B cell (primary cell): ENCODE measurements at regions not wholly inside any gene's neighbourhood (a gene's known extent, or its start where the extent isn't known, plus 50 kb on each side); places are given as distances from the start of the nearest gene placed in this dataset.
"Not testable (repeated sequence)": the region's sequence is repeated elsewhere in the genome, so short reads cannot be mapped to it uniquely, and the experiment has no call there.

Experiments
- ATAC-seq: fragments of 200-7000 bp; cut with Tn5 transposase; one replicate; pipeline ENCODE4 v1.10.0; 2021; ENCODE audit warnings: low read depth, mild to moderate bottlenecking, moderate number of reproducible peaks, moderate library complexity
- CTCF ChIA-PET: fragments of 350-600 bp; sonication (Branson Sonifier 250); formaldehyde crosslinking; loops from one replicate; lab custom pipeline; 2021; ENCODE audit warnings: antibody characterized with exemption, inconsistent platforms; lab: Charles Lee
- POLR2A ChIA-PET: fragments of 350-600 bp; sonication (Branson Sonifier 250); formaldehyde crosslinking; loops from one replicate; lab custom pipeline; 2021; ENCODE audit warnings: antibody characterized with exemption; lab: Charles Lee
- DNase-seq: peaks from one replicate; pipeline ENCODE4 v3.0.0; 2013
- H2AFZ ChIP-seq: 2 replicates; pipeline ENCODE4 v1.6.1; 2012; ENCODE audit warnings: mild to moderate bottlenecking, low read depth, low read length; ENCODE audit not compliant: insufficient read depth, poor library complexity, severe bottlenecking
- H3K27ac ChIP-seq, 2 donors: 1 replicate in 1 of 2; 2 replicates in 1 of 2; pipeline ENCODE4 v1.5.1; 2012 to 2013; ENCODE audit warnings: low read length in 2 of 2, mild to moderate bottlenecking in 2 of 2, moderate library complexity in 1 of 2
- H3K27me3 ChIP-seq, 4 experiments: fragments of 200-600 bp in 1 of 4; sonication (generic) in 1 of 4; replicated peaks in 1 of 4; 1 replicate in 2 of 4; 2 replicates in 2 of 4; pipeline versions ENCODE4 v1.6.1 to v1.7.0; 2013 to 2016; ENCODE audit warnings: low read length in 3 of 4, mild to moderate bottlenecking in 2 of 4, mixed read lengths in 1 of 4, moderate library complexity in 1 of 4; ENCODE audit not compliant: insufficient read depth in 4 of 4, control insufficient read depth in 3 of 4; ENCODE audit errors: control extremely low read depth in 1 of 4
- H3K36me3 ChIP-seq, 2 experiments: replicated peaks in 1 of 2; 1 replicate in 1 of 2; 2 replicates in 1 of 2; pipeline versions ENCODE4 v1.6.1 to v1.7.1; 2013; ENCODE audit warnings: low read length in 1 of 2; ENCODE audit not compliant: insufficient read depth in 2 of 2, control insufficient read depth in 1 of 2; ENCODE audit errors: control extremely low read depth in 1 of 2, extremely low read depth in 1 of 2
- H3K4me1 ChIP-seq, 2 donors: fragments of 200-600 bp in 1 of 2; sonication (generic) in 1 of 2; 1 replicate in 1 of 2; 2 replicates in 1 of 2; pipeline versions ENCODE4 v1.5.1 to v1.6.1; 2013 to 2017; ENCODE audit warnings: low read length in 2 of 2; ENCODE audit not compliant: control insufficient read depth in 2 of 2, insufficient read depth in 2 of 2
- H3K4me2 ChIP-seq: replicated peaks from 2 replicates; pipeline ENCODE3; 2012; ENCODE audit warnings: mild to moderate bottlenecking, low read depth, low read length; ENCODE audit not compliant: poor library complexity, severe bottlenecking
- H3K4me3 ChIP-seq, 5 experiments: fragments of 200-600 bp in 1 of 5; sonication (generic) in 1 of 5; 1 replicate in 3 of 5; 2 replicates in 2 of 5; pipeline versions ENCODE4 v1.5.1 to v1.7.0; 2011 to 2016; ENCODE audit warnings: low read length in 4 of 5, mild to moderate bottlenecking in 4 of 5, low read depth in 2 of 5, control low read depth in 1 of 5, moderate library complexity in 1 of 5; ENCODE audit not compliant: insufficient read depth in 1 of 5; ENCODE audit errors: control extremely low read depth in 1 of 5, extremely low read depth in 1 of 5
- H3K79me2 ChIP-seq: fragments of 200-600 bp; sonication (generic); one replicate; pipeline ENCODE4 v1.6.0; 2016; ENCODE audit warnings: low read length; ENCODE audit not compliant: control insufficient read depth, insufficient read depth
- H3K9ac ChIP-seq: fragments of 200-600 bp; sonication (generic); 2 replicates; pipeline ENCODE4 v1.6.1; 2017; ENCODE audit warnings: mild to moderate bottlenecking, low read length, moderate library complexity
- H3K9me3 ChIP-seq, 3 donors: one replicate each; pipeline versions ENCODE4 v1.6.1 to v1.7.1; 2013; ENCODE audit warnings: low read length in 2 of 3; ENCODE audit not compliant: control insufficient read depth in 2 of 3, insufficient read depth in 1 of 3; ENCODE audit errors: control extremely low read depth in 1 of 3
- H4K20me1 ChIP-seq: 2 replicates; pipeline ENCODE4 v1.6.0; 2012; ENCODE audit warnings: mild to moderate bottlenecking, low read length; ENCODE audit not compliant: insufficient read depth, control insufficient read depth, poor library complexity, severe bottlenecking
- H3K27ac Mint-ChIP-seq: one replicate; pipeline ENCODE4 v1.8.0; 2021; ENCODE audit warnings: mixed read lengths
- H3K27me3 Mint-ChIP-seq: one replicate; pipeline ENCODE4 v1.8.0; 2021; ENCODE audit warnings: mixed read lengths
- H3K4me1 Mint-ChIP-seq: one replicate; pipeline ENCODE4 v1.8.0; 2021; ENCODE audit warnings: mixed read lengths
- H3K4me3 Mint-ChIP-seq: one replicate; pipeline ENCODE4 v1.8.0; 2021; ENCODE audit warnings: mixed read lengths
- H3K9me3 Mint-ChIP-seq: one replicate; pipeline ENCODE4 v1.8.0; 2022; ENCODE audit warnings: mixed read lengths; ENCODE audit not compliant: insufficient read depth
- EZH2 ChIP-seq: IDR thresholded peaks from 2 replicates; pipeline ENCODE4 v1.6.1; 2012; ENCODE audit warnings: borderline replicate concordance, low read depth, mild to moderate bottlenecking, moderate library complexity, low read length; ENCODE audit not compliant: insufficient read depth, poor library complexity, severe bottlenecking
- WGBS: methylation state at CpG from one replicate; pipeline ENCODE4 v1.1.5; 2013; ENCODE audit warnings: missing lambda C conversion rate; ENCODE audit not compliant: insufficient coverage; 5-methylcytosine and 5-hydroxymethylcytosine counted together
- intact Hi-C: fragments of 100-400 bp; cut with micrococcal nuclease; formaldehyde crosslinking; loops from one replicate; pipeline ENCODE4 v1.10.0; 2022
- TF ChIP-seq, protein P1 (sequence below): fragments of 200-600 bp; IDR thresholded peaks from one replicate; pipeline ENCODE4 v1.8.0; 2022; ENCODE audit warnings: antibody characterized with exemption, mild to moderate bottlenecking

DNA sequence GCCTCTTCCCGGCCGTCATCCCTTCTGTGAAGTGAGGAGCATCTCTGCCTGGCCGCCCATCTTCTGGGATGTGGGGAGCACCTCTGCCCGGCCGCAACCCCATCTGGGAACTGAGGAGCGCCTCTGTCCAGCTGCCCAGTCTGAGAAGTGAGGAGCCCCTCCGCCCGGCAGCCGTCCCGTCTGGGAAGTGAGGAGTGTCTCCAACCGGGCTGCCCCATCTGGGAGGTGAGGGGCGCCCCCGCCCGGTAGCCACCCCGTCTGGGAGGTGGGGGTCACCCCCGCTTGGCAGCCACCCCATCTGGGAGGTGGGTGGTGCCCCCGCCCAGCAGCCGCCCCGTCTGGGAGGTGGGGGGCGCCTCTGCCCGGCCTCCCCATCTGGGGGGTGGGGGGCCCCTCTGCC, 142.3 kb downstream of the LAS1L start:
- Mint-ChIP-seq H3K4me3 (no peak overlapping the region), H3K9me3 (no peaks in the 10 kb centered on the region), H3K4me1 (no peaks in the 10 kb centered on the region), H3K27me3 (no peaks in the 10 kb centered on the region), H3K27ac (no peak overlapping the region)
- intact Hi-C loops = no loop called here
- ChIA-PET CTCF (no interaction called here), POLR2A (no interaction called here)
- TF ChIP-seq EZH2 = no peak
- TF ChIP-seq, protein P1, sequence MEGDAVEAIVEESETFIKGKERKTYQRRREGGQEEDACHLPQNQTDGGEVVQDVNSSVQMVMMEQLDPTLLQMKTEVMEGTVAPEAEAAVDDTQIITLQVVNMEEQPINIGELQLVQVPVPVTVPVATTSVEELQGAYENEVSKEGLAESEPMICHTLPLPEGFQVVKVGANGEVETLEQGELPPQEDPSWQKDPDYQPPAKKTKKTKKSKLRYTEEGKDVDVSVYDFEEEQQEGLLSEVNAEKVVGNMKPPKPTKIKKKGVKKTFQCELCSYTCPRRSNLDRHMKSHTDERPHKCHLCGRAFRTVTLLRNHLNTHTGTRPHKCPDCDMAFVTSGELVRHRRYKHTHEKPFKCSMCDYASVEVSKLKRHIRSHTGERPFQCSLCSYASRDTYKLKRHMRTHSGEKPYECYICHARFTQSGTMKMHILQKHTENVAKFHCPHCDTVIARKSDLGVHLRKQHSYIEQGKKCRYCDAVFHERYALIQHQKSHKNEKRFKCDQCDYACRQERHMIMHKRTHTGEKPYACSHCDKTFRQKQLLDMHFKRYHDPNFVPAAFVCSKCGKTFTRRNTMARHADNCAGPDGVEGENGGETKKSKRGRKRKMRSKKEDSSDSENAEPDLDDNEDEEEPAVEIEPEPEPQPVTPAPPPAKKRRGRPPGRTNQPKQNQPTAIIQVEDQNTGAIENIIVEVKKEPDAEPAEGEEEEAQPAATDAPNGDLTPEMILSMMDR = no peak
- Histone ChIP-seq H2AFZ (no peak overlapping the region), H3K9ac (no peak overlapping the region), H4K20me1 (no peaks in the 10 kb centered on the region), H3K27ac (no peak overlapping the region), H3K9me3 (peaks cover 0 to 16% (median 0%) of the 10 kb centered on the region in 3 donors), H3K4me2 (no peak overlapping the region), H3K4me1 (no peaks in the 10 kb centered on the region), H3K79me2 (no peaks in the 10 kb centered on the region), H3K4me3 (no peak overlapping the region), H3K27me3 (no peaks in the 10 kb centered on the region), H3K36me3 (no peaks in the 10 kb centered on the region)
- DNase-seq (no peak), ATAC-seq (no peak)
- WGBS = 100% methylated on average over 5 of the region's 21 CpGs

DNA sequence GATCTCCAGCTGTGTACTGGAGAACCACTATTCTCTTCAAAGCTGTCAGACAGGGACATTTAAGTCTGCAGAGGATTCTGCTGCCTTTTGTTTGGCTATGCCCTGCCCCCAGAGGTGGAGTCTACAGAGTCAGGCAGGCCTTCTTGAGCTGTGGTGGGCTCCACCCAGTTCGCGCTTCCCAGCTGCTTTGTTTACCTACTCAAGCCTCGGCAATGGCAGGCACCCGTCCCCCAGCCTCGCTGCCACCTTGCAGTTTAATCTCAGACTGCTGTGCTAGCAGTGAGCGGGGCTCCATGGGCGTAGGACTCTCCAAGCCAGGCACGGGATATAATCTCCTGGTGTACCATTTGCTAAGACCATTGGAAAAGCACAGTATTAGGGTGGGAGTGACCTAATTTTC, 145.5 kb downstream of the LAS1L start:
- H3K27me3 Mint-ChIP-seq, DNase-seq, H3K27ac ChIP-seq, H2AFZ ChIP-seq, H3K4me3 Mint-ChIP-seq, H3K27ac Mint-ChIP-seq, H3K4me3 ChIP-seq, H3K9me3 Mint-ChIP-seq, ATAC-seq, H3K36me3 ChIP-seq, H3K4me1 Mint-ChIP-seq, H4K20me1 ChIP-seq, POLR2A ChIA-PET, H3K79me2 ChIP-seq, CTCF ChIA-PET, H3K9ac ChIP-seq, H3K4me2 ChIP-seq, H3K27me3 ChIP-seq, H3K4me1 ChIP-seq, intact Hi-C loops: not testable (repeated sequence)
- WGBS = no CpG with 5 or more reads among the region's 8 CpGs
- peaks cover 0 to 16% (median 0%) of the 10 kb centered on the region in 3 donors for H3K9me3 ChIP-seq
